ENCODE measurements at regions not wholly inside any gene's neighbourhood (a gene's known extent, or its start where the extent isn't known, plus 50 kb on each side); places are given as distances from the start of the nearest gene placed in this dataset.

DNA sequence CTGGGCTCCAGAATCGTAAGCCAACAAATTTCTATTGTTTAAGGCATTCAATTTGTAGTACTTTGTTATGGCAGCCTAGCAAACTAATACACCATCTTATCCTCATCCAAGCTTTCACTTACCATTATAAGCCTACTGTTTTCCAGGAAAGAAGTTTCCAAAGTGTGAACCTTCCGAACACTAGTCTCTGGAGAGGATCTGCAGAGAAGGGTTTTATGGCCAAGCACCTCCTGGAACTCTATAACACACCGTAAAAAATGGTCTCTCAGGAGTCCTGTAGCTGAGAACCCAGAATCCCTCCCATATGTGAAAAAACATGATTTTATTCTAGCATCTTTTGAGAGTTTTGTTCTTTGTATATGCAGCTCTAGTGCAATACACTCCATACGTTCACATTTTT, 142.1 kb downstream of the POSTN start:
- Histone ChIP-seq H3K36me3 (no peaks in the 10 kb centered on the region), H3K4me1 (ENCODE audit: control insufficient read depth in 1 of 2, insufficient read depth in 1 of 2, low read depth in 1 of 2, low read length in 1 of 2) (no peaks in the 10 kb centered on the region), H3K9me3 (no peaks in the 10 kb centered on the region), H3K27ac (no peak overlapping the region), H3K4me3 (ENCODE audit: low read depth in 1 of 2, low read length in 1 of 2) (no peak overlapping the region), H3K27me3 (no peaks in the 10 kb centered on the region)
- TF ChIP-seq, protein P1, sequence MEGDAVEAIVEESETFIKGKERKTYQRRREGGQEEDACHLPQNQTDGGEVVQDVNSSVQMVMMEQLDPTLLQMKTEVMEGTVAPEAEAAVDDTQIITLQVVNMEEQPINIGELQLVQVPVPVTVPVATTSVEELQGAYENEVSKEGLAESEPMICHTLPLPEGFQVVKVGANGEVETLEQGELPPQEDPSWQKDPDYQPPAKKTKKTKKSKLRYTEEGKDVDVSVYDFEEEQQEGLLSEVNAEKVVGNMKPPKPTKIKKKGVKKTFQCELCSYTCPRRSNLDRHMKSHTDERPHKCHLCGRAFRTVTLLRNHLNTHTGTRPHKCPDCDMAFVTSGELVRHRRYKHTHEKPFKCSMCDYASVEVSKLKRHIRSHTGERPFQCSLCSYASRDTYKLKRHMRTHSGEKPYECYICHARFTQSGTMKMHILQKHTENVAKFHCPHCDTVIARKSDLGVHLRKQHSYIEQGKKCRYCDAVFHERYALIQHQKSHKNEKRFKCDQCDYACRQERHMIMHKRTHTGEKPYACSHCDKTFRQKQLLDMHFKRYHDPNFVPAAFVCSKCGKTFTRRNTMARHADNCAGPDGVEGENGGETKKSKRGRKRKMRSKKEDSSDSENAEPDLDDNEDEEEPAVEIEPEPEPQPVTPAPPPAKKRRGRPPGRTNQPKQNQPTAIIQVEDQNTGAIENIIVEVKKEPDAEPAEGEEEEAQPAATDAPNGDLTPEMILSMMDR (IDR thresholded peaks at IDR 0.05) = no peak

DNA sequence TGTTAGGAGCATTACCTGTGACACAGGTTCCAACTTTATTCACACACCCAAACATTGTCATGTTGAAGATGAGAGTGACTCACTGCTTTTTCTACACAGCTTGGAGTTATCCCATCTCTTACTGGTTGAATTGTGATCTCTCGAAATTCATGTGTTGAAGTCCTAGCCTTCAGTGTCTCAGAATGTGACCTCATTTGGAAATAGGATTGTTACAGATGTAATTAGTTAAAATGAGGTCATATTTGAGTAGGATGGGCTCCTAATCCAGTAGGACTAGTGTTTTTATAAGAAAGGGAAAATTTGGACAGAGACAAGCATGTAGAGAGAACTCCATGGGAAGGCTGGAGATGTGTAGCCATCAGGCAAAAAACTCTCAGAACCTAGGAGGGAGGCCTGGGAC, 142.5 kb downstream of the POSTN start:
- H3K4me1 ChIP-seq (ENCODE audit: control insufficient read depth in 1 of 2, insufficient read depth in 1 of 2, low read depth in 1 of 2, low read length in 1 of 2) = no peaks in the 10 kb centered on the region
- H3K4me3 ChIP-seq (ENCODE audit: low read depth in 1 of 2, low read length in 1 of 2) = no peak overlapping the region
- TF ChIP-seq, protein P1 (IDR thresholded peaks at IDR 0.05) = no peak
- no peak overlapping the region for H3K27ac ChIP-seq
- H3K9me3 ChIP-seq = no peaks in the 10 kb centered on the region
- no peaks in the 10 kb centered on the region for H3K27me3 ChIP-seq
- H3K36me3 ChIP-seq = no peaks in the 10 kb centered on the region

DNA sequence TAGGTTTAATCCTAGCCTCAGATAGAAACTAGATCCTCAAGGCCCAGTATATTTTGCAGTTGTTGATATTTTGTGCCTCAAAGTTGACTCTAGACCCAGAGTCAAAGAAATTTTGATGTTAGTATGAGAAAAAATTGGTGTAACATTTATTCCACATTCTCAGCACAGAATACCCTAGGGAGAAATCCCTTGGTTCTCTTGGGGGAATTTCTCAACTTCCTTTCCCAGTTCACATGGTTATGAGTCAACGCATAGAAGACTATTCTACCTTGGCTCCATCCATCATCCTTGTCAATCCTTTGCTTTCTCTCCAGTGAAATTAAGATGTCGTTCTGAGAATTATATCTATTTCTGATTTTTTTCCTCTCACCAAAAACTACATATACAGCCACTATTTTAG, 145.3 kb downstream of the POSTN start:
- TF ChIP-seq, protein P1 (IDR thresholded peaks at IDR 0.05) = no peak
- no peaks in the 10 kb centered on the region for H3K9me3 ChIP-seq

DNA sequence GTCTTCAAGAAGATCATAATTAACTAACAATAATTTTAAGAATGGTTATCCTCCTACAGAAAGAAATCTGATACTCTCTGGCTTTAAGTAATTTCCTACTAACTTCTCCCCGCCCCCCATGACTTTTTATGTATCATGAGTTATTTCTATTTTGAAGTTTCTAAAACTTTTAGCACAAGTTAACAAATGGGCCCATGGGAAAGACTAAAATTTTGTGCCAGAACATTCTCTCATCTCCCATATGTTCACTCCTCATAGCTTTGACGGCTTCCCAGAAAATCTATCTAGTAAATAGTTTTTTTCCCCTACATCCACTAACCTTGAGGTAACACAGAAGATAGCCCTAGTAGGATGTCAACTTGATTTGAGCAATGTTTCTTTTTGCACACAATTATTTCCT, 148.3 kb downstream of the POSTN start:
- no peak overlapping the region for H3K4me3 ChIP-seq (ENCODE audit: low read depth in 1 of 2, low read length in 1 of 2)
- no peaks in the 10 kb centered on the region for H3K9me3 ChIP-seq
- no peaks in the 10 kb centered on the region for H3K4me1 ChIP-seq (ENCODE audit: control insufficient read depth in 1 of 2, insufficient read depth in 1 of 2, low read depth in 1 of 2, low read length in 1 of 2)
- TF ChIP-seq, protein P1 (IDR thresholded peaks at IDR 0.05) = no peak
- no peaks in the 10 kb centered on the region for H3K36me3 ChIP-seq
- H3K27ac ChIP-seq = no peak overlapping the region
- no peaks in the 10 kb centered on the region for H3K27me3 ChIP-seq

More for the DNA sequence above, 145.3 kb downstream of the POSTN start:
- Histone ChIP-seq H3K4me3 (ENCODE audit: low read depth in 1 of 2, low read length in 1 of 2) (no peak overlapping the region), H3K27ac (no peak overlapping the region), H3K4me1 (ENCODE audit: control insufficient read depth in 1 of 2, insufficient read depth in 1 of 2, low read depth in 1 of 2, low read length in 1 of 2) (no peaks in the 10 kb centered on the region), H3K27me3 (no peaks in the 10 kb centered on the region), H3K36me3 (no peaks in the 10 kb centered on the region)

DNA sequence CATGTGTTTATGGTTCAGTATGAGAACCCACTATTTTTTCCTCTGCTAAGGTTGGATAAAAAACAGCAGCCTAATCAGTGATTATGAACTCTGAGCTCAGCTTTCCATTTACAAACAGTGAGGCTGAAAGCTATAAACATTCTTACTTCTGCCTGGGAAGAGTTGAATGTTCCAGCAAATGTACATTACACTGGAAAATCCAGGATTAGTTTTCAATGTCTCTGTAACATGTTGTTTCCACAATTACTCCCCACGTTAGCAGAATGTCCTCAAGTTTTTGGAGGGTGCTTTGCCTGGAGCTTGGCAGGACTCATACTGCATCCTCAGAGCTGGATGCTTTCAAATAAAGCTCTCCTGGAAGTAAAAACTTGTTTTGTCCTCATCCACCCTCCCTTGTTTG, 150.4 kb downstream of the POSTN start:
- no peak overlapping the region for H3K4me3 ChIP-seq (ENCODE audit: low read depth in 1 of 2, low read length in 1 of 2)
- TF ChIP-seq, protein P1 (IDR thresholded peaks at IDR 0.05) = no peak
- no peaks in the 10 kb centered on the region for H3K4me1 ChIP-seq (ENCODE audit: control insufficient read depth in 1 of 2, insufficient read depth in 1 of 2, low read depth in 1 of 2, low read length in 1 of 2)
- H3K36me3 ChIP-seq = no peaks in the 10 kb centered on the region
- H3K9me3 ChIP-seq = no peaks in the 10 kb centered on the region
- H3K27ac ChIP-seq = no peak overlapping the region
- H3K27me3 ChIP-seq = no peaks in the 10 kb centered on the region

DNA sequence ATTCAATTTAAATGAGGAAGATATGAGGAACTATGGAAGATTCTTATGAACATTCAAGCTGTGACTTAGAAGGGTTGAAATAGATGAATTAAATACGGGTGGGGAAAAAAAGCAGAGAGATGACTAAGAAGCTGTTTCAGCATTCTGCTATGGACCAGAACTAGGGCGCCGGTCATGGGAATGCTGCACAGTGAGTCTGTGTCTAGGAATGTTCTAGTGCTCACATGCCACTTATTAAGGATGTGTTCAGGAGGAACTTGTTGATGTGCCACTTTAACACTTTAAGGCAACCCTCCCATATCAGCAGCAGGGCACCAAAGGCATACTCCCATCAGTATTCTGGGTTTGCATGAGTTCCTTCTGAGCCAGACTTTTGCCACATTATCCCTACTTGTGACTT, 152.1 kb downstream of the POSTN start:
- no peak overlapping the region for H3K4me3 ChIP-seq (ENCODE audit: low read depth in 1 of 2, low read length in 1 of 2)
- H3K27ac ChIP-seq = no peak overlapping the region
- H3K27me3 ChIP-seq = no peaks in the 10 kb centered on the region
- TF ChIP-seq, protein P1 (IDR thresholded peaks at IDR 0.05) = no peak
- H3K4me1 ChIP-seq (ENCODE audit: control insufficient read depth in 1 of 2, insufficient read depth in 1 of 2, low read depth in 1 of 2, low read length in 1 of 2) = no peaks in the 10 kb centered on the region
- H3K36me3 ChIP-seq = no peaks in the 10 kb centered on the region
- no peaks in the 10 kb centered on the region for H3K9me3 ChIP-seq
